Nephron (organoid): ENCODE measurements at regions not wholly inside any gene's neighbourhood (a gene's known extent, or its start where the extent isn't known, plus 50 kb on each side); places are given as distances from the start of the nearest gene placed in this dataset.

Experiments
- H3K27ac Mint-ChIP-seq, 3 experiments: 2 replicates each; pipeline ENCODE4 v1.8.0; 2020; ENCODE audit warnings: mixed read lengths in 3 of 3, mild to moderate bottlenecking in 2 of 3, moderate library complexity in 1 of 3
- H3K27me3 Mint-ChIP-seq: 2 replicates; pipeline ENCODE4 v1.8.0; 2021; ENCODE audit warnings: low read depth, mild to moderate bottlenecking, moderate library complexity, mixed read lengths
- H3K36me3 Mint-ChIP-seq: 2 replicates; pipeline ENCODE4 v1.8.0; 2020; ENCODE audit warnings: low read depth, mixed read lengths
- H3K4me1 Mint-ChIP-seq: 2 replicates; pipeline ENCODE4 v1.8.0; 2020; ENCODE audit warnings: mixed read lengths
- H3K4me3 Mint-ChIP-seq, 3 experiments: 2 replicates each; pipeline ENCODE4 v1.8.0; 2020; ENCODE audit warnings: mild to moderate bottlenecking in 3 of 3, mixed read lengths in 3 of 3, moderate library complexity in 2 of 3
- H3K9me3 Mint-ChIP-seq: 2 replicates; pipeline ENCODE4 v1.8.0; 2020; ENCODE audit warnings: mixed read lengths
- TF ChIP-seq, protein P1 (sequence below), 3 experiments: fragments of 200-600 bp; sonication (generic); IDR thresholded peaks; one replicate each; pipeline ENCODE4 v1.5.0; 2021; ENCODE audit warnings: antibody characterized with exemption in 3 of 3; ENCODE audit not compliant: unreplicated experiment in 3 of 3

DNA sequence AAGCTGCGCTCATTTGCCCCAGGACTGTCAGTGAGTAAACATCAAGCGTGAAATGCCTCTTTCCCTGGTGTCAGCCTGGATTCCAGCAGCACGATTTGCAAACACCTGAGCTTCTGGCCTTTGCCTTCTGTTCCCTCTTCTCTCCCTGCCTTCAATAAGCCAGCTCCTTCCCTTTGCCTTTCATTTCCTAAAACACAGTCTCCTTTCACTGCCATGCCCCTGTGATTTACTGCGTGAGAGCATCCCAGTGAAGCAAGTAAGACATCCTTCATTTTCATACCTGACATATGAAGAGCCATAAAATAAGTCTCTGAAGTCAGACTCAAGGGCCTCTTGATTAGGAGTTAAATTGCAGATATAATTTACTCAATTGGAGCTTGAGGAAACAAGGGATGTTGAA is 681.8 kb downstream of the TYW1 start:
- Mint-ChIP-seq H3K27me3 (peaks cover 15% of the 10 kb centered on the region), H3K36me3 (no peaks in the 10 kb centered on the region), H3K9me3 (peaks cover 10% of the 10 kb centered on the region), H3K4me3 (no peak overlapping the region), H3K27ac (no peak overlapping the region), H3K4me1 (no peaks in the 10 kb centered on the region)
- TF ChIP-seq, protein P1, sequence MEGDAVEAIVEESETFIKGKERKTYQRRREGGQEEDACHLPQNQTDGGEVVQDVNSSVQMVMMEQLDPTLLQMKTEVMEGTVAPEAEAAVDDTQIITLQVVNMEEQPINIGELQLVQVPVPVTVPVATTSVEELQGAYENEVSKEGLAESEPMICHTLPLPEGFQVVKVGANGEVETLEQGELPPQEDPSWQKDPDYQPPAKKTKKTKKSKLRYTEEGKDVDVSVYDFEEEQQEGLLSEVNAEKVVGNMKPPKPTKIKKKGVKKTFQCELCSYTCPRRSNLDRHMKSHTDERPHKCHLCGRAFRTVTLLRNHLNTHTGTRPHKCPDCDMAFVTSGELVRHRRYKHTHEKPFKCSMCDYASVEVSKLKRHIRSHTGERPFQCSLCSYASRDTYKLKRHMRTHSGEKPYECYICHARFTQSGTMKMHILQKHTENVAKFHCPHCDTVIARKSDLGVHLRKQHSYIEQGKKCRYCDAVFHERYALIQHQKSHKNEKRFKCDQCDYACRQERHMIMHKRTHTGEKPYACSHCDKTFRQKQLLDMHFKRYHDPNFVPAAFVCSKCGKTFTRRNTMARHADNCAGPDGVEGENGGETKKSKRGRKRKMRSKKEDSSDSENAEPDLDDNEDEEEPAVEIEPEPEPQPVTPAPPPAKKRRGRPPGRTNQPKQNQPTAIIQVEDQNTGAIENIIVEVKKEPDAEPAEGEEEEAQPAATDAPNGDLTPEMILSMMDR (IDR thresholded peaks at IDR 0.05; ENCODE audit: unreplicated experiment in 3 of 3), result no peak

DNA sequence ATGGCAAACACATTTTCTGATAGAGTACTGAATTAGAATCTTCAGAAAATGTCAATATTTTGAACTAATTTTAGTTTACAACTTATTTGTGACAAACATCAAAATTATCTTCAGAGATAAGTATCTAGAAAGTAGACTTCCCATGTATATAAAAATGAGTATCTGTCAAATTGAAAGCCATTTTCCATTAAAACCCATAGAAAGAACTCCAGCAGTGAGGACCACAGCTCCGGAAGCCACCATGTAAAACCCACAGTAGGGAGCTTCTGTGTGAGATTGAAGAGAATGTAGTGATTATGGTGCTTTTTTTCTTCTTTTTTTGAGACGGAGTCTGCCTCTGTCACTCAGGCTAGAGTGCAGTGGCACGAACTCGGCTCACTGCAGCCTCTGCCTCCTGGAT is 687.0 kb downstream of the TYW1 start:
- Mint-ChIP-seq H3K4me3 (no peak overlapping the region), H3K4me1 (no peaks in the 10 kb centered on the region), H3K9me3 (no peaks in the 10 kb centered on the region), H3K36me3 (no peaks in the 10 kb centered on the region), H3K27me3 (peaks cover 14% of the 10 kb centered on the region), H3K27ac (no peak overlapping the region)
- TF ChIP-seq, protein P1 (IDR thresholded peaks at IDR 0.05; ENCODE audit: unreplicated experiment in 3 of 3), result no peak

DNA sequence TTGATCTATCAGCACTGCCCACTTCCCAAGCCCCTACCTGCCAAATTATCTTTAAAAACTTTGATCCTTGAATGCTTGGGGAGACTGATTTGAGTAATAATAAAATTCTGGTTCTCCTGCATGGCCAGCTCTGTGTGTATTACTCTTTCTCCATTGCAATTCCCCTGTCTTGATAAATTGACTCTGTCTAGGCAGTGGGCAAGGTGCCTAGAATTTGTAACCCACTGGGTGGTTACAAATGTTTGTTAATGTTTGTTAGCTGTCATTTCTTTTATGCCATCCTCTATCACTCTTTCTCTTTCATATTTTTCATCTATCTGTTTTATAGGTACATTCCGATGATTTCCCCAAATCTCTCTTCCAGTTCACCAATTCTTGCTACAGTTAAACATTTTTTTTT is 694.1 kb downstream of the TYW1 start:
- Mint-ChIP-seq H3K27ac (no peak overlapping the region), H3K4me1 (peaks cover 12% of the 10 kb centered on the region), H3K27me3 (peaks cover 4% of the 10 kb centered on the region), H3K36me3 (no peaks in the 10 kb centered on the region), H3K9me3 (peaks cover 7% of the 10 kb centered on the region), H3K4me3 (no peak overlapping the region)
- TF ChIP-seq, protein P1 (IDR thresholded peaks at IDR 0.05; ENCODE audit: unreplicated experiment in 3 of 3), result no peak

DNA sequence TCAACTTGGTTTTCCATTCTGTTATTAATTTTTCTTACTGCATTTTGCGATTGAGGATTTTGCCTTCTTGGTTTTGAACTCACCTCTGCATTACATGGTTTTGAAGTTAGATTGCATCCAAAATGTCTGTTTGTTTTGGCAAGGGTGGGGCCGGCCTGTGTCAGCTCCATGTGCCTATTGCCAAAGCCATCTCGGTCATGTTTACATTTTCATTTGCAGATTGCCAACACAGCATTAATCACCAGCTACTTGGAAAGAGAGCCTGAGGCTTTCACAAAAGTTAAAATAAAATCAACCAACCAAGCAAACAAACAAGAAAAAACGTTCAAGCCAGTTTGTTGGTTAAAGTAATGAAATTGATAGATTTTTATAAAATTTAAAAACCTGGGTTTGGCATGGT is 695.8 kb downstream of the TYW1 start:
- H3K4me1 Mint-ChIP-seq, result peaks cover 12% of the 10 kb centered on the region
- H3K4me3 Mint-ChIP-seq, result no peak overlapping the region
- no peak overlapping the region for H3K27ac Mint-ChIP-seq
- TF ChIP-seq, protein P1 (IDR thresholded peaks at IDR 0.05; ENCODE audit: unreplicated experiment in 3 of 3), result no peak
- peaks cover 8% of the 10 kb centered on the region for H3K27me3 Mint-ChIP-seq
- peaks cover 7% of the 10 kb centered on the region for H3K9me3 Mint-ChIP-seq
- H3K36me3 Mint-ChIP-seq, result no peaks in the 10 kb centered on the region

DNA sequence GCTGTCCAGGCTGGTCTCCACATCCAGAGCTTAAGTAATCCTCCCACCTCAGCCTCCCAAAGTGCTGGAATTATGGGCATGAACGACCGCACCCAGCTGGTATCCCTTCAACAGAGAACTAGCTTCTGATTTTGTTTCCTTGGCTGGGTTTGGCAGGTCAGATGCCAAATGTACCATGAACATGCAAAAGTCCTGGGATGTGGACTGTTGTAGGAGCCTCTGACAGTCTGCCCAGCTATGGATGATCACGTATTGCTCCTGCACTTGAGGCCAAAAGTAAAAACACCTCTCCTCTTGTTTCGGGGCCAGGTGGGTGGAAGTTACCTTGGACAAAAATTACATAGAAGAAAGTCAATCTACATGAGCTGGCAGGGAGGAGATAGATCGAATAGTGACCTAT is 699.5 kb downstream of the TYW1 start:
- TF ChIP-seq, protein P1 (IDR thresholded peaks at IDR 0.05; ENCODE audit: unreplicated experiment in 3 of 3), result no peak
- H3K4me3 Mint-ChIP-seq, result no peak overlapping the region
- H3K4me1 Mint-ChIP-seq, result peaks cover 12% of the 10 kb centered on the region
- no peaks in the 10 kb centered on the region for H3K36me3 Mint-ChIP-seq
- no peak overlapping the region for H3K27ac Mint-ChIP-seq
- H3K27me3 Mint-ChIP-seq, result peaks cover 18% of the 10 kb centered on the region
- peaks cover 4% of the 10 kb centered on the region for H3K9me3 Mint-ChIP-seq

DNA sequence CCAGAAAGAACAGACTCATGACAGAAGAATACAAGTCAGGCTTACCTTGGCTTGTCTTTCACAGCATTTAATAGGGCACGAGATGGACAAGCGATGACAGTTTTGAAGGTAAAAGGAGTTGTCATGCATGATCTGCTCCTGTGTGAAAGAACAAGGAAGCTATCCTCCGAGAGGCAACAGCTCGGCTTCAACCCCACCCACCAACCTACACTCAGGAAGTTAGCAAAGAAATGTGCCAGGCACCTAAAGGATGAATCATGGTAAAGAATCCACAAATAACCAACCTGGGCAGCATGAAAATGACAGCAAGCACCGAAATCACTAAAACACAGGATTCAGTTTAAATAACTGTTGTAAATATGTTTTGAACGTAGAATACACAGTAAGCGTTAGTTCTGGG is 700.2 kb downstream of the TYW1 start:
- Mint-ChIP-seq H3K27me3 (peaks cover 18% of the 10 kb centered on the region), H3K9me3 (peaks cover 8% of the 10 kb centered on the region), H3K36me3 (no peaks in the 10 kb centered on the region), H3K27ac (no peak overlapping the region), H3K4me3 (no peak overlapping the region), H3K4me1 (peaks cover 12% of the 10 kb centered on the region)
- TF ChIP-seq, protein P1 (IDR thresholded peaks at IDR 0.05; ENCODE audit: unreplicated experiment in 3 of 3), result no peak
